ENCODE measurements at regions not wholly inside any gene's neighbourhood (a gene's known extent, or its start where the extent isn't known, plus 50 kb on each side); places are given as distances from the start of the nearest gene placed in this dataset.

DNA sequence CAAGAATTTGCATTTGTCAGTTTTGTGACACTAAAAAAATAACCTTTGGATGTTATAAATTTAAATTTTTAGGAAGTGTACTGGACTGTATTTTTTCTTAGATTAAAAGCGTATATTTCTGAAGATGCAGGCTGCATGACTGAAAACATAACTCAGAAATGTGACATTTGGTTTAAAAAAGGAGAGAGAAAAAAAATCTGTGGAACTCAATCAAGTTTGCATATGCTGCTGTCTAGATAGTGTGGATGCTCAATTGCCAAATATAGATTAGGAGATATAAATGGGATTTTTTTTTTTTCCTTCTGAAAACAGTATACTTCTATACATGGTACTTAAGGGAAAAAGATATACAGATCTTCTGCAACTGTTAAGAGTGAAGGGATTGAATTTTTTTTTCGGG lies 402.3 kb downstream of the TAF11L14 start:
- TF ChIP-seq ZC3H10 (CRISPR knock-in tag; IDR thresholded peaks at IDR 0.05) (no peak), ZNF8 (CRISPR knock-in tag; IDR thresholded peaks at IDR 0.05) (no peak), GLIS3 (CRISPR knock-in tag; IDR thresholded peaks at IDR 0.05) (no peak), TOX (CRISPR knock-in tag; IDR thresholded peaks at IDR 0.05; ENCODE audit: borderline replicate concordance) (no peak), BACH2 (CRISPR knock-in tag; IDR thresholded peaks at IDR 0.05; ENCODE audit: borderline replicate concordance) (no peak), ARNTL (CRISPR knock-in tag; IDR thresholded peaks at IDR 0.05; ENCODE audit: borderline replicate concordance, low read depth) (no peak), PPARA (CRISPR knock-in tag; IDR thresholded peaks at IDR 0.05; ENCODE audit: borderline replicate concordance) (no peak)
- TF ChIP-seq, protein P1, sequence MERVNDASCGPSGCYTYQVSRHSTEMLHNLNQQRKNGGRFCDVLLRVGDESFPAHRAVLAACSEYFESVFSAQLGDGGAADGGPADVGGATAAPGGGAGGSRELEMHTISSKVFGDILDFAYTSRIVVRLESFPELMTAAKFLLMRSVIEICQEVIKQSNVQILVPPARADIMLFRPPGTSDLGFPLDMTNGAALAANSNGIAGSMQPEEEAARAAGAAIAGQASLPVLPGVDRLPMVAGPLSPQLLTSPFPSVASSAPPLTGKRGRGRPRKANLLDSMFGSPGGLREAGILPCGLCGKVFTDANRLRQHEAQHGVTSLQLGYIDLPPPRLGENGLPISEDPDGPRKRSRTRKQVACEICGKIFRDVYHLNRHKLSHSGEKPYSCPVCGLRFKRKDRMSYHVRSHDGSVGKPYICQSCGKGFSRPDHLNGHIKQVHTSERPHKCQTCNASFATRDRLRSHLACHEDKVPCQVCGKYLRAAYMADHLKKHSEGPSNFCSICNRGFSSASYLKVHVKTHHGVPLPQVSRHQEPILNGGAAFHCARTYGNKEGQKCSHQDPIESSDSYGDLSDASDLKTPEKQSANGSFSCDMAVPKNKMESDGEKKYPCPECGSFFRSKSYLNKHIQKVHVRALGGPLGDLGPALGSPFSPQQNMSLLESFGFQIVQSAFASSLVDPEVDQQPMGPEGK (CRISPR knock-in tag; IDR thresholded peaks at IDR 0.05; ENCODE audit: borderline replicate concordance) = no peak
- TF ChIP-seq, protein P2, sequence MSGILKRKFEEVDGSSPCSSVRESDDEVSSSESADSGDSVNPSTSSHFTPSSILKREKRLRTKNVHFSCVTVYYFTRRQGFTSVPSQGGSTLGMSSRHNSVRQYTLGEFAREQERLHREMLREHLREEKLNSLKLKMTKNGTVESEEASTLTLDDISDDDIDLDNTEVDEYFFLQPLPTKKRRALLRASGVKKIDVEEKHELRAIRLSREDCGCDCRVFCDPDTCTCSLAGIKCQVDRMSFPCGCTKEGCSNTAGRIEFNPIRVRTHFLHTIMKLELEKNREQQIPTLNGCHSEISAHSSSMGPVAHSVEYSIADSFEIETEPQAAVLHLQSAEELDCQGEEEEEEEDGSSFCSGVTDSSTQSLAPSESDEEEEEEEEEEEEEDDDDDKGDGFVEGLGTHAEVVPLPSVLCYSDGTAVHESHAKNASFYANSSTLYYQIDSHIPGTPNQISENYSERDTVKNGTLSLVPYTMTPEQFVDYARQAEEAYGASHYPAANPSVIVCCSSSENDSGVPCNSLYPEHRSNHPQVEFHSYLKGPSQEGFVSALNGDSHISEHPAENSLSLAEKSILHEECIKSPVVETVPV (CRISPR knock-in tag; IDR thresholded peaks at IDR 0.05) = no peak
- ATAC-seq = no peak

DNA sequence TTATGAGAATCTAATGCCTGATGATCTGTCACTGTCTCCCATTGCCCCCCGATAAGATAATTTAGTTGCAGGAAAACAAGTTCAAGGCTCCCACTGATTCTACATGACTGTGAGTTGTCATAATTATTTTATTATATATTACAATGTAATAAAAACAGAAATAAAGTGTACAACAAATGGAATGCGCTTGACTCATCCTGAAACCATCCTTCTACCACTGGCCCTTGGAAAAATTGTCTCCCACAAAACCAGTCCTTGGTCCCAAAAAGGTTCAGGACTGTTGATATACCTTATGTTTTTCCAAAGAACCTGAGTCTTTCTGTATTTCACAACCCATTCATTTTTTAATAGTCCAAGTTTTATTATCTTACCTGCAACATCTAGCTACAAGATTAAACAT lies 403.5 kb downstream of the TAF11L14 start:
- no peak for ATAC-seq
- TF ChIP-seq ZC3H10 (CRISPR knock-in tag; IDR thresholded peaks at IDR 0.05) (no peak), CSDC2 (CRISPR knock-in tag; IDR thresholded peaks at IDR 0.05) (no peak), SNAI2 (CRISPR knock-in tag; IDR thresholded peaks at IDR 0.05) (no peak), ARNTL (CRISPR knock-in tag; IDR thresholded peaks at IDR 0.05; ENCODE audit: borderline replicate concordance, low read depth) (no peak), ISL1 (CRISPR knock-in tag; IDR thresholded peaks at IDR 0.05) (no peak), PPARA (CRISPR knock-in tag; IDR thresholded peaks at IDR 0.05; ENCODE audit: borderline replicate concordance) (no peak), ZNF8 (CRISPR knock-in tag; IDR thresholded peaks at IDR 0.05) (no peak)
- TF ChIP-seq, protein P2 (CRISPR knock-in tag; IDR thresholded peaks at IDR 0.05) = no peak

DNA sequence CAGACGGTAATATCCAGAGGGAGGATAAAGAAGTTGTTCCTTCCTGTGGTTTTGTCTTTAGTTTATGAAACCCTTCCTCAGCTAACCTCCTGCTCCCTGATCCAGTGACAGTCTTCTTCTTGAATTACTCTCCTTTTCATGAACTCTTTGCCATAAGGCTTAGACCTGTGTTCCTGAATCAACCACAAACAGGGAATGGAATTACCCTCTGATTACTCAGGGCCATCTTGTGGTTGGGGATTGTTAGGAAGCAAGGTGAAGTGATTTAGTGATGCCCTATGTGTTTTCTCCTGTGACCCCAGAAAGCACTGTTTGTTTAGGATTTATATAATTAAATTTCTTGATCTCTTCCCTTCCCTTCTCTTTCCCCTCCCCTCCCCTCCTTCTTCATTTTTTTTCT lies 409.1 kb downstream of the TAF11L14 start:
- no peak for TF ChIP-seq ZFP3 (CRISPR knock-in tag; IDR thresholded peaks at IDR 0.05)
- TF ChIP-seq RARB (CRISPR knock-in tag; IDR thresholded peaks at IDR 0.05) = no peak
- TF ChIP-seq ZNF70 (CRISPR knock-in tag; IDR thresholded peaks at IDR 0.05) = no peak
- no peak for TF ChIP-seq ZC3H10 (CRISPR knock-in tag; IDR thresholded peaks at IDR 0.05)
- no peak for TF ChIP-seq ESRRG (CRISPR knock-in tag; IDR thresholded peaks at IDR 0.05)
- TF ChIP-seq ZFP30 (CRISPR knock-in tag; IDR thresholded peaks at IDR 0.05) = no peak
- TF ChIP-seq, protein P3, sequence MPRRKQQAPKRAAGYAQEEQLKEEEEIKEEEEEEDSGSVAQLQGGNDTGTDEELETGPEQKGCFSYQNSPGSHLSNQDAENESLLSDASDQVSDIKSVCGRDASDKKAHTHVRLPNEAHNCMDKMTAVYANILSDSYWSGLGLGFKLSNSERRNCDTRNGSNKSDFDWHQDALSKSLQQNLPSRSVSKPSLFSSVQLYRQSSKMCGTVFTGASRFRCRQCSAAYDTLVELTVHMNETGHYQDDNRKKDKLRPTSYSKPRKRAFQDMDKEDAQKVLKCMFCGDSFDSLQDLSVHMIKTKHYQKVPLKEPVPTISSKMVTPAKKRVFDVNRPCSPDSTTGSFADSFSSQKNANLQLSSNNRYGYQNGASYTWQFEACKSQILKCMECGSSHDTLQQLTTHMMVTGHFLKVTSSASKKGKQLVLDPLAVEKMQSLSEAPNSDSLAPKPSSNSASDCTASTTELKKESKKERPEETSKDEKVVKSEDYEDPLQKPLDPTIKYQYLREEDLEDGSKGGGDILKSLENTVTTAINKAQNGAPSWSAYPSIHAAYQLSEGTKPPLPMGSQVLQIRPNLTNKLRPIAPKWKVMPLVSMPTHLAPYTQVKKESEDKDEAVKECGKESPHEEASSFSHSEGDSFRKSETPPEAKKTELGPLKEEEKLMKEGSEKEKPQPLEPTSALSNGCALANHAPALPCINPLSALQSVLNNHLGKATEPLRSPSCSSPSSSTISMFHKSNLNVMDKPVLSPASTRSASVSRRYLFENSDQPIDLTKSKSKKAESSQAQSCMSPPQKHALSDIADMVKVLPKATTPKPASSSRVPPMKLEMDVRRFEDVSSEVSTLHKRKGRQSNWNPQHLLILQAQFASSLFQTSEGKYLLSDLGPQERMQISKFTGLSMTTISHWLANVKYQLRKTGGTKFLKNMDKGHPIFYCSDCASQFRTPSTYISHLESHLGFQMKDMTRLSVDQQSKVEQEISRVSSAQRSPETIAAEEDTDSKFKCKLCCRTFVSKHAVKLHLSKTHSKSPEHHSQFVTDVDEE (CRISPR knock-in tag; IDR thresholded peaks at IDR 0.05) = no peak
- TF ChIP-seq PPARA (CRISPR knock-in tag; IDR thresholded peaks at IDR 0.05; ENCODE audit: borderline replicate concordance) = no peak
- ATAC-seq = no peak

DNA sequence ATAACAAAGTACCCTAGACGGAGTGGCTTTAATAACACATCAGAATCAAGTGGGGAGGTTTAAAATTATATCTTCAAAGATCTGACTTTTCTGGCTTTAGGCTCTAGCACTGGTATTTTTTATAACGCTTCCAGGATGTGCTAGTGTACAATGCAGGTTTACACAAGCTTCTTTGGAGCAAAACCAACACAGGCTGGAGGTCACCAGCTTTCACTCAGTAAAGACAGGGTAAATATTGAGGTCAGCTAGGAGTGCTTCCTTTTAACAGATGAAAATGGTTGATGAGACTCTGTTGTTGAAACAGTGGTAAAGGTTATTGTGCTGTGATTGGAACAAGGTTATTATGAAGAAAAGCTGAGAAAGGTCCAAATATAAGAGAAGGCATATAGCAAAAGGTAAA lies 414.2 kb downstream of the TAF11L14 start:
- no peak for ATAC-seq
- TF ChIP-seq ZFP30 (CRISPR knock-in tag; IDR thresholded peaks at IDR 0.05) = no peak
- TF ChIP-seq, protein P4, sequence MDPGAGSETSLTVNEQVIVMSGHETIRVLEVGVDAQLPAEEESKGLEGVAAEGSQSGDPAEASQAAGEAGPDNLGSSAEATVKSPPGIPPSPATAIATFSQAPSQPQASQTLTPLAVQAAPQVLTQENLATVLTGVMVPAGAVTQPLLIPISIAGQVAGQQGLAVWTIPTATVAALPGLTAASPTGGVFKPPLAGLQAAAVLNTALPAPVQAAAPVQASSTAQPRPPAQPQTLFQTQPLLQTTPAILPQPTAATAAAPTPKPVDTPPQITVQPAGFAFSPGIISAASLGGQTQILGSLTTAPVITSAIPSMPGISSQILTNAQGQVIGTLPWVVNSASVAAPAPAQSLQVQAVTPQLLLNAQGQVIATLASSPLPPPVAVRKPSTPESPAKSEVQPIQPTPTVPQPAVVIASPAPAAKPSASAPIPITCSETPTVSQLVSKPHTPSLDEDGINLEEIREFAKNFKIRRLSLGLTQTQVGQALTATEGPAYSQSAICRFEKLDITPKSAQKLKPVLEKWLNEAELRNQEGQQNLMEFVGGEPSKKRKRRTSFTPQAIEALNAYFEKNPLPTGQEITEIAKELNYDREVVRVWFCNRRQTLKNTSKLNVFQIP (CRISPR knock-in tag; IDR thresholded peaks at IDR 0.05; ENCODE audit: borderline replicate concordance, low read depth) = no peak
- no peak for TF ChIP-seq ISL1 (CRISPR knock-in tag; IDR thresholded peaks at IDR 0.05)
- TF ChIP-seq ZNF565 (CRISPR knock-in tag; conservative IDR thresholded peaks at IDR 0.05; ENCODE audit: low read depth) = no peak
- TF ChIP-seq PPARA (CRISPR knock-in tag; IDR thresholded peaks at IDR 0.05; ENCODE audit: borderline replicate concordance) = no peak
- TF ChIP-seq RARB (CRISPR knock-in tag; IDR thresholded peaks at IDR 0.05) = no peak
- no peak for TF ChIP-seq ESRRG (CRISPR knock-in tag; IDR thresholded peaks at IDR 0.05)
- TF ChIP-seq, protein P3 (CRISPR knock-in tag; IDR thresholded peaks at IDR 0.05) = no peak
- no peak for TF ChIP-seq SNAI2 (CRISPR knock-in tag; IDR thresholded peaks at IDR 0.05)
- no peak for TF ChIP-seq ZNF70 (CRISPR knock-in tag; IDR thresholded peaks at IDR 0.05)
- no peak for TF ChIP-seq TCF4 (CRISPR knock-in tag; IDR thresholded peaks at IDR 0.05; ENCODE audit: borderline replicate concordance)
- TF ChIP-seq, protein P2 (CRISPR knock-in tag; IDR thresholded peaks at IDR 0.05) = no peak
- no peak for TF ChIP-seq ZC3H10 (CRISPR knock-in tag; IDR thresholded peaks at IDR 0.05)
- no peak for TF ChIP-seq CSDC2 (CRISPR knock-in tag; IDR thresholded peaks at IDR 0.05)
